IMR-90 (cell line): ENCODE measurements at regions not wholly inside any gene's neighbourhood (a gene's known extent, or its start where the extent isn't known, plus 50 kb on each side); places are given as distances from the start of the nearest gene placed in this dataset.

Source experiments
- BHLHE40 ChIP-seq: fragments of 150-350 bp; IDR thresholded peaks from 2 replicates; pipeline ENCODE4 v1.6.1; 2016; ENCODE audit warnings: mild to moderate bottlenecking, low read depth, low read length
- CEBPB ChIP-seq: IDR thresholded peaks from 2 replicates; pipeline ENCODE4 v1.6.1; 2012; ENCODE audit warnings: low read depth, low read length, improper control_type of control experiment
- CHD1 ChIP-seq: IDR thresholded peaks from 2 replicates; pipeline ENCODE4 v1.6.1; 2012; ENCODE audit warnings: low read depth, low read length, improper control_type of control experiment
- FOS ChIP-seq: fragments of 150-350 bp; IDR thresholded peaks from 2 replicates; pipeline ENCODE4 v1.6.1; 2016; ENCODE audit warnings: low read depth, low read length
- MAFK ChIP-seq: IDR thresholded peaks from 2 replicates; pipeline ENCODE4 v1.6.1; 2012; ENCODE audit warnings: low read depth, low read length, improper control_type of control experiment
- MAZ ChIP-seq: IDR thresholded peaks from 2 replicates; pipeline ENCODE4 v1.6.1; 2012; ENCODE audit warnings: low read depth, mild to moderate bottlenecking, low read length, improper control_type of control experiment, moderate library complexity, borderline replicate concordance
- MXI1 ChIP-seq: IDR thresholded peaks from 2 replicates; pipeline ENCODE4 v1.6.1; 2012; ENCODE audit warnings: low read depth, mild to moderate bottlenecking, low read length, moderate library complexity, borderline replicate concordance
- POLR2A ChIP-seq: IDR thresholded peaks from 2 replicates; pipeline ENCODE4 v1.6.1; 2012; ENCODE audit warnings: mild to moderate bottlenecking, low read depth, low read length
- RAD21 ChIP-seq: IDR thresholded peaks from 2 replicates; pipeline ENCODE4 v1.6.1; 2012; ENCODE audit warnings: low read length, improper control_type of control experiment
- RCOR1 ChIP-seq: IDR thresholded peaks from 2 replicates; pipeline ENCODE4 v1.6.1; 2012; ENCODE audit warnings: mild to moderate bottlenecking, low read length, improper control_type of control experiment; ENCODE audit not compliant: insufficient replicate concordance
- RFX5 ChIP-seq: IDR thresholded peaks from 2 replicates; pipeline ENCODE4 v1.8.0; 2012; ENCODE audit warnings: low read depth, mild to moderate bottlenecking, low read length, moderate library complexity
- USF2 ChIP-seq: fragments of 150-350 bp; IDR thresholded peaks from 2 replicates; pipeline ENCODE4 v1.6.1; 2017; ENCODE audit warnings: mild to moderate bottlenecking, antibody characterized with exemption, low read length, low read depth
- TF ChIP-seq, protein P1 (sequence below): conservative IDR thresholded peaks from 2 replicates; pipeline ENCODE4 v1.5.1; 2012; ENCODE audit warnings: mild to moderate bottlenecking, low read depth, low read length, improper control_type of control experiment
- TF ChIP-seq, protein P2 (sequence below): fragments of 150-350 bp; IDR thresholded peaks from 2 replicates; pipeline ENCODE4 v1.6.1; 2016; ENCODE audit warnings: low read depth, mild to moderate bottlenecking, low read length, moderate library complexity, borderline replicate concordance

GRCh38 chr6:44508646-44509045 is 121.1 kb downstream of the CDC5L start:
- TF ChIP-seq, protein P1, sequence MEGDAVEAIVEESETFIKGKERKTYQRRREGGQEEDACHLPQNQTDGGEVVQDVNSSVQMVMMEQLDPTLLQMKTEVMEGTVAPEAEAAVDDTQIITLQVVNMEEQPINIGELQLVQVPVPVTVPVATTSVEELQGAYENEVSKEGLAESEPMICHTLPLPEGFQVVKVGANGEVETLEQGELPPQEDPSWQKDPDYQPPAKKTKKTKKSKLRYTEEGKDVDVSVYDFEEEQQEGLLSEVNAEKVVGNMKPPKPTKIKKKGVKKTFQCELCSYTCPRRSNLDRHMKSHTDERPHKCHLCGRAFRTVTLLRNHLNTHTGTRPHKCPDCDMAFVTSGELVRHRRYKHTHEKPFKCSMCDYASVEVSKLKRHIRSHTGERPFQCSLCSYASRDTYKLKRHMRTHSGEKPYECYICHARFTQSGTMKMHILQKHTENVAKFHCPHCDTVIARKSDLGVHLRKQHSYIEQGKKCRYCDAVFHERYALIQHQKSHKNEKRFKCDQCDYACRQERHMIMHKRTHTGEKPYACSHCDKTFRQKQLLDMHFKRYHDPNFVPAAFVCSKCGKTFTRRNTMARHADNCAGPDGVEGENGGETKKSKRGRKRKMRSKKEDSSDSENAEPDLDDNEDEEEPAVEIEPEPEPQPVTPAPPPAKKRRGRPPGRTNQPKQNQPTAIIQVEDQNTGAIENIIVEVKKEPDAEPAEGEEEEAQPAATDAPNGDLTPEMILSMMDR = no peak
- TF ChIP-seq FOS (no peak; the same call in 1 of the 2 replicates), RAD21 (no peak), RFX5 (no peak), USF2 (no peak), POLR2A (no peak), BHLHE40 (0 out of 2 replicates have a peak, but pooled peaks have one; percentile 9), MAFK (no peak), MXI1 (no peak), CEBPB (no peak), CHD1 (no peak), MAZ (no peak), RCOR1 (no peak)
- TF ChIP-seq, protein P2, sequence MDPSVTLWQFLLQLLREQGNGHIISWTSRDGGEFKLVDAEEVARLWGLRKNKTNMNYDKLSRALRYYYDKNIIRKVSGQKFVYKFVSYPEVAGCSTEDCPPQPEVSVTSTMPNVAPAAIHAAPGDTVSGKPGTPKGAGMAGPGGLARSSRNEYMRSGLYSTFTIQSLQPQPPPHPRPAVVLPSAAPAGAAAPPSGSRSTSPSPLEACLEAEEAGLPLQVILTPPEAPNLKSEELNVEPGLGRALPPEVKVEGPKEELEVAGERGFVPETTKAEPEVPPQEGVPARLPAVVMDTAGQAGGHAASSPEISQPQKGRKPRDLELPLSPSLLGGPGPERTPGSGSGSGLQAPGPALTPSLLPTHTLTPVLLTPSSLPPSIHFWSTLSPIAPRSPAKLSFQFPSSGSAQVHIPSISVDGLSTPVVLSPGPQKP = no peak
